Stomach (tissue), 4 donors: ENCODE measurements at regions not wholly inside any gene's neighbourhood (a gene's known extent, or its start where the extent isn't known, plus 50 kb on each side); places are given as distances from the start of the nearest gene placed in this dataset.

ENCODE experiments used
- POLR2A ChIP-seq, 4 donors: fragments of 450-650 bp; IDR thresholded peaks; one replicate each; pipeline ENCODE4 v1.6.1; 2016; ENCODE audit warnings: antibody characterized with exemption in 4 of 4, control low read depth in 2 of 4, mild to moderate bottlenecking in 1 of 4, moderate library complexity in 1 of 4
- POLR2AphosphoS5 ChIP-seq, 3 donors: sonication (generic); formaldehyde crosslinking; IDR thresholded peaks; one replicate each; pipeline ENCODE4 v1.6.1; 2016; ENCODE audit warnings: antibody characterized with exemption in 3 of 3
- TF ChIP-seq, protein P1 (sequence below), 7 experiments: fragments of 450-650 bp in 4 of 7; fragments of 200-600 bp in 3 of 7; sonication (generic) in 3 of 7; IDR thresholded peaks; one replicate each; pipeline ENCODE4 v1.5.1; 2016 to 2019; ENCODE audit warnings: antibody characterized with exemption in 7 of 7, control low read depth in 2 of 7, mild to moderate bottlenecking in 1 of 7

GRCh38 chr10:6706725-6707124 is 126.6 kb upstream of the PRKCQ start:
- TF ChIP-seq, protein P1, sequence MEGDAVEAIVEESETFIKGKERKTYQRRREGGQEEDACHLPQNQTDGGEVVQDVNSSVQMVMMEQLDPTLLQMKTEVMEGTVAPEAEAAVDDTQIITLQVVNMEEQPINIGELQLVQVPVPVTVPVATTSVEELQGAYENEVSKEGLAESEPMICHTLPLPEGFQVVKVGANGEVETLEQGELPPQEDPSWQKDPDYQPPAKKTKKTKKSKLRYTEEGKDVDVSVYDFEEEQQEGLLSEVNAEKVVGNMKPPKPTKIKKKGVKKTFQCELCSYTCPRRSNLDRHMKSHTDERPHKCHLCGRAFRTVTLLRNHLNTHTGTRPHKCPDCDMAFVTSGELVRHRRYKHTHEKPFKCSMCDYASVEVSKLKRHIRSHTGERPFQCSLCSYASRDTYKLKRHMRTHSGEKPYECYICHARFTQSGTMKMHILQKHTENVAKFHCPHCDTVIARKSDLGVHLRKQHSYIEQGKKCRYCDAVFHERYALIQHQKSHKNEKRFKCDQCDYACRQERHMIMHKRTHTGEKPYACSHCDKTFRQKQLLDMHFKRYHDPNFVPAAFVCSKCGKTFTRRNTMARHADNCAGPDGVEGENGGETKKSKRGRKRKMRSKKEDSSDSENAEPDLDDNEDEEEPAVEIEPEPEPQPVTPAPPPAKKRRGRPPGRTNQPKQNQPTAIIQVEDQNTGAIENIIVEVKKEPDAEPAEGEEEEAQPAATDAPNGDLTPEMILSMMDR (IDR thresholded peaks at IDR 0.05), result no peak
- TF ChIP-seq POLR2A (IDR thresholded peaks at IDR 0.05) (no peak), POLR2AphosphoS5 (IDR thresholded peaks at IDR 0.05) (no peak)
